SK-N-MC (cell line): ENCODE measurements at regions not wholly inside any gene's neighbourhood (a gene's known extent, or its start where the extent isn't known, plus 50 kb on each side); places are given as distances from the start of the nearest gene placed in this dataset.

Experiments
- DNase-seq: peaks from one replicate; pipeline ENCODE4 v3.0.0-alpha.2; 2011; ENCODE audit warnings: low read depth, low spot score
- H3K27ac ChIP-seq: fragments of 200-600 bp; sonication (generic); 2 replicates; pipeline ENCODE4 v1.5.1; 2016; ENCODE audit warnings: mixed run types
- H3K36me3 ChIP-seq: fragments of 200-600 bp; sonication (generic); 2 replicates; pipeline ENCODE4 v1.6.1; 2017; ENCODE audit warnings: antibody characterized with exemption, low read length, mixed read lengths; ENCODE audit not compliant: insufficient read depth
- H3K4me3 ChIP-seq: fragments of 200-600 bp; sonication (generic); 2 replicates; pipeline ENCODE4 v1.5.1; 2016
- H3K9ac ChIP-seq: fragments of 200-600 bp; sonication (generic); 2 replicates; pipeline ENCODE4 v1.8.0; 2017; ENCODE audit warnings: mixed run types, mixed read lengths; ENCODE audit not compliant: insufficient read length
- H3K9me3 ChIP-seq: fragments of 200-600 bp; sonication (generic); 2 replicates; pipeline ENCODE4 v1.6.1; 2017; ENCODE audit warnings: low read depth, mild to moderate bottlenecking, antibody characterized with exemption, low read length, moderate library complexity, mixed read lengths
- EZH2 ChIP-seq: fragments of 200-600 bp; sonication (generic); IDR thresholded peaks from one replicate; pipeline ENCODE4 v1.6.1; 2017; ENCODE audit warnings: antibody characterized with exemption
- FOXP2 ChIP-seq: optimal IDR thresholded peaks from 2 replicates; pipeline ENCODE3; 2011; ENCODE audit warnings: mild to moderate bottlenecking, moderate library complexity; ENCODE audit not compliant: insufficient read depth; ENCODE audit errors: extremely low read length, control extremely low read depth
- POLR2AphosphoS5 ChIP-seq: IDR thresholded peaks from 2 replicates; pipeline ENCODE4 v1.6.1; 2012; ENCODE audit warnings: mild to moderate bottlenecking, low read depth, low read length, borderline replicate concordance

DNA sequence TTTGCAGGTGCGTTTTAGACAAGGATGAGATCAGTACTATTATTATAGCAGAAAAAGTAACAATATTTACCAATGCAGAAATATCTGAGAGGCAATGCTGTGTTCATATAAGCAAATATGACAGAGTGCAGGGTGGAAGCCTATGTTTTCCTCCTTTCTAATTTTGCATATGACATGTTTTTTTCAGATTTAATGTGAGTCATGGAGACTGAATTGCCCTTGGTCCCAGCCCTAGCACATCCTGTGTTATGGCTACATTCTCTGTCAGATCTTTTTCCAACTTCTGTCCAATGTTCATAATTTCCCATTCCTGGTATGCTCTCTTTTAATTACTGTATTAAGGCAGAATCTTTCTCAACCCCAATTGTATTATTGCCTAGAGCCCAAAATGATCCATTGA is 165.6 kb downstream of the SLC7A11 start:
- Histone ChIP-seq H3K36me3 (no peaks in the 10 kb centered on the region), H3K9me3 (no peaks in the 10 kb centered on the region), H3K9ac (no peak overlapping the region), H3K27ac (no peak overlapping the region), H3K4me3 (no peak overlapping the region)
- no peak for TF ChIP-seq POLR2AphosphoS5
- TF ChIP-seq EZH2, result no peak
- no peak for TF ChIP-seq FOXP2
- DNase-seq, result no peak

GRCh38 chr4:138070816-138071215 is 171.3 kb downstream of the SLC7A11 start:
- TF ChIP-seq FOXP2 (no peak), EZH2 (no peak), POLR2AphosphoS5 (no peak)
- no peak overlapping the region for H3K4me3 ChIP-seq
- H3K36me3 ChIP-seq, result no peaks in the 10 kb centered on the region
- no peak overlapping the region for H3K9ac ChIP-seq
- H3K27ac ChIP-seq, result no peak overlapping the region
- no peak for DNase-seq
- H3K9me3 ChIP-seq, result no peaks in the 10 kb centered on the region

DNA sequence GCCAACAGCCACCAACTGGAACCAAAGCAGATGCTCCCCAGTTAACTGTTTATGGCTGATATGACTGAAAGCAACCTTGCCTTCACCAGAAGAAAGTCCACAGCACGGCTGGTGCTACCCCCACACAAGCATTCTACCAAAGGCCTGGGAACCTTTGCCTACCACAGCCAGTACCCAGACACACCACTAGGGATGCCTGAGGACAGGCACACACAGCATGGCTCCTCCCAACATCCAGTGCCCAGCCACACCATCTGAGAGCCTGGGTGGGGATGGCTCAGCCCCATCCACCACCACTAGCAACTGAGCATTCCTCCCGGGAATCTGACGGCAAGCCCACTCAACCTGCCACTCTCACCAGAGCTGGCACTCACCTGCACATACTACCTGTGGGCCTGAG is 178.6 kb downstream of the SLC7A11 start:
- H3K9ac ChIP-seq, result no peak overlapping the region
- H3K36me3 ChIP-seq, result no peaks in the 10 kb centered on the region
- H3K9me3 ChIP-seq, result no peaks in the 10 kb centered on the region
- TF ChIP-seq FOXP2, result no peak
- TF ChIP-seq EZH2, result no peak
- TF ChIP-seq POLR2AphosphoS5, result no peak
- H3K4me3 ChIP-seq, result no peak overlapping the region
- no peak for DNase-seq
- no peak overlapping the region for H3K27ac ChIP-seq

- no peak overlapping the region for H3K9ac ChIP-seq
- no peak for DNase-seq
- H3K27ac ChIP-seq, result no peak overlapping the region
- no peaks in the 10 kb centered on the region for H3K9me3 ChIP-seq
- no peaks in the 10 kb centered on the region for H3K36me3 ChIP-seq
- no peak overlapping the region for H3K4me3 ChIP-seq
- TF ChIP-seq POLR2AphosphoS5 (no peak), EZH2 (no peak), FOXP2 (no peak)
Measured at GRCh38 chr4:138062929-138063328, 179.2 kb downstream of the SLC7A11 start.

DNA sequence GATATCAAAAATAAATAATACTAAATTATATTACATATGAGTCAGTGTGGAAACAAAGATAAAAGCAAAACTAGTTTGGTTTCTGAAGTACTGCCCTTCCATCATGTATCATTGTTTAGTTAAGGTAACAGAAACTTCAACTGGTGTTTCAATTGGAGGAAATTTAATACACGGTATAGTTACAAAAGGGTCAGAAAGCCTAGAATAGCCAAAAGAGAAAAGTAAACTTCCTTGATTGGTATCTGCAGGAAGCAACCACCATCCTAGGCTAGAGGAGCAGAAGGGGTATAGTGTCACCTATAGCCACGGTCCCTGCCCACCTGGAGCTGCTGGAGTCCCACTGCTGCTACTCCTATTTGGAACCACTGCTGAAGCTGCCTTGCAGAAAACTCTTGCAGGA is 185.6 kb downstream of the SLC7A11 start:
- Histone ChIP-seq H3K36me3 (no peaks in the 10 kb centered on the region), H3K4me3 (no peak overlapping the region), H3K9me3 (no peaks in the 10 kb centered on the region), H3K27ac (no peak overlapping the region), H3K9ac (no peak overlapping the region)
- no peak for DNase-seq
- TF ChIP-seq EZH2, result no peak

GRCh38 chr4:138055890-138056289 is 186.3 kb downstream of the SLC7A11 start:
- Histone ChIP-seq H3K9ac (no peak overlapping the region), H3K9me3 (no peaks in the 10 kb centered on the region), H3K27ac (no peak overlapping the region), H3K4me3 (no peak overlapping the region), H3K36me3 (no peaks in the 10 kb centered on the region)
- no peak for TF ChIP-seq POLR2AphosphoS5
- no peak for TF ChIP-seq FOXP2
- TF ChIP-seq EZH2, result no peak
- DNase-seq, result no peak

DNA sequence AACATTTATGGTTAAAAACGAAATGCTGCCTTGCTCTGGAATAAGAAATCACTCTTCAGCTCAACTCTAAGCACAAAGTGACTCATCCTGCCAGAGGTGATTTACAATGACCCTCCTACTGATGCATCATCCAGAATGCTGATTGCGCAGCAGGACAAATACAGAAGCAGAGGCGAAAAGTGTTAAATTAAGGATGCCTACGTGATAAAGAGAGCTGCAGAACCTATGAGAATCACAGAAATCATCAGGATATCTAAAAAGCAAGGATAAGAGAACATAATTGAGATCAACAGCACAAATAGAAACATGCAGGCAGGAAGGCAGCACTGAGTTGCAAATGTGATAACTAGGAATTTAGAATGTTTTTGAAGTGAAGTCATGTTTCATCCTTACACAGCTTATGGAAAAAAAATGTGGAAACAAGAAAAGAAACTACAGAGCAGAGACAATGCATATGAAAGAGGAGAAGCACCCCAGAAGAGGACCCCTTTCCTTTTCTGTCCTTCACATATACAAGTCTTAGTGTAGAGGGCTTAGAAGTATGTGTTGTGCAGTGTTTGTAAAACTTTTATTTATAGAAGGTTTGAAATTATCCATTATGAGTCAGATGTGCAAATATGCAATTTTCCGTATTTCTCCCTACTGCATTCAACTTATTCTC is 188.4 kb downstream of the SLC7A11 start:
- no peak for DNase-seq
- Histone ChIP-seq H3K9ac (no peak overlapping the region), H3K9me3 (no peaks in the 10 kb centered on the region), H3K4me3 (no peak overlapping the region), H3K36me3 (no peaks in the 10 kb centered on the region), H3K27ac (no peak overlapping the region)
- TF ChIP-seq POLR2AphosphoS5 (no peak), FOXP2 (no peak), EZH2 (no peak)

GRCh38 chr4:138052806-138053632 is 189.1 kb downstream of the SLC7A11 start:
- no peak overlapping the region for H3K9ac ChIP-seq
- no peak overlapping the region for H3K27ac ChIP-seq
- H3K4me3 ChIP-seq, result no peak overlapping the region
- H3K36me3 ChIP-seq, result no peaks in the 10 kb centered on the region
- TF ChIP-seq FOXP2, result no peak
- no peak for TF ChIP-seq POLR2AphosphoS5
- no peak for TF ChIP-seq EZH2
- DNase-seq, result no peak
- no peaks in the 10 kb centered on the region for H3K9me3 ChIP-seq
